ENCODE measurements at regions not wholly inside any gene's neighbourhood (a gene's known extent, or its start where the extent isn't known, plus 50 kb on each side); places are given as distances from the start of the nearest gene placed in this dataset.

- ChIA-PET RAD21 (ENCODE audit: unreplicated experiment) (no interaction called here), CTCF (interaction anchor here (0.6 kb wide), 1 partner anchor 46 kb away, joined by 4 read pairs; no protein-coding TSS in a partner anchor), SMC1A (ENCODE audit: uncharacterized antibody, unreplicated experiment) (no interaction called here), POLR2A (no interaction called here)
- no TSS peak for BruUV-seq (replicated peaks)
- no peaks in the 10 kb centered on the region for H4K20me1 ChIP-seq (ENCODE audit: control insufficient read depth, insufficient read depth)
- TF ChIP-seq NFIC (IDR thresholded peaks at IDR 0.05; ENCODE audit: low read depth, low read length) (no peak), ETV6 (conservative IDR thresholded peaks at IDR 0.05 in 1 of 2, IDR thresholded peaks at IDR 0.05 in 1 of 2; ENCODE audit: borderline replicate concordance in 1 of 2, low read depth in 1 of 2) (no peak)
- no peak overlapping the region for H2AFZ ChIP-seq (ENCODE audit: control insufficient read depth, low read depth, low read length)
- no peak overlapping the region for H3K9ac ChIP-seq (ENCODE audit: control insufficient read depth, insufficient read depth, low read length)
- no peak overlapping the region for H3K4me2 ChIP-seq (ENCODE audit: control insufficient read depth, insufficient read depth)
- DNase-seq (ENCODE audit: low read depth, low spot score) (no peak), ATAC-seq (no peak), FAIRE-seq (no peak)
- no peaks in the 10 kb centered on the region for H3K4me1 ChIP-seq (ENCODE audit: control insufficient read depth, insufficient read depth, low read length)
- H3K9me3 ChIP-seq (replicated peaks; ENCODE audit: control insufficient read depth, insufficient read depth, low read length): no peaks in the 10 kb centered on the region
- H3K4me3 ChIP-seq: no peak overlapping the region
- intact Hi-C loops (cut with micrococcal nuclease; ENCODE audit: unreplicated experiment) (no loop called here), in situ Hi-C loops (cut with MboI) (no loop called here)
- no peaks in the 10 kb centered on the region for H3K79me2 ChIP-seq (ENCODE audit: control insufficient read depth, insufficient read depth, low read length)
- H3K36me3 ChIP-seq (ENCODE audit: control insufficient read depth in 2 of 2, insufficient read depth in 2 of 2, low read length in 1 of 2): no peaks in the 10 kb centered on the region
- no peaks in the 10 kb centered on the region for H3K27me3 ChIP-seq (replicated peaks in 1 of 2; ENCODE audit: control insufficient read depth in 2 of 2, insufficient read depth in 2 of 2, low read length in 1 of 2)
- H3K27ac ChIP-seq (ENCODE audit: control insufficient read depth, insufficient read depth): no peak overlapping the region
- 0% methylated on average over 1 of the region's 1 CpG for WGBS (ENCODE audit: insufficient coverage, insufficient replicate concordance, low lambda C conversion rate, missing lambda C conversion rate)
Measured at GRCh38 chr6:18640754-18641153, 253.6 kb downstream of the RNF144B start.

GRCh38 chr6:18654821-18655220, 267.7 kb downstream of the RNF144B start:
- POLR2A ChIA-PET: no interaction called here
- BruUV-seq (replicated peaks): no TSS peak
- Histone ChIP-seq H3K36me3 (ENCODE audit: control insufficient read depth in 2 of 2, insufficient read depth in 2 of 2, low read length in 1 of 2) (no peaks in the 10 kb centered on the region), H3K4me3 (no peak overlapping the region), H4K20me1 (ENCODE audit: control insufficient read depth, insufficient read depth) (no peaks in the 10 kb centered on the region), H3K27me3 (replicated peaks in 1 of 2; ENCODE audit: control insufficient read depth in 2 of 2, insufficient read depth in 2 of 2, low read length in 1 of 2) (no peaks in the 10 kb centered on the region), H3K4me1 (ENCODE audit: control insufficient read depth, insufficient read depth, low read length) (no peaks in the 10 kb centered on the region), H3K9me3 (replicated peaks; ENCODE audit: control insufficient read depth, insufficient read depth, low read length) (no peaks in the 10 kb centered on the region), H3K4me2 (ENCODE audit: control insufficient read depth, insufficient read depth) (no peak overlapping the region), H3K9ac (ENCODE audit: control insufficient read depth, insufficient read depth, low read length) (no peak overlapping the region), H3K27ac (ENCODE audit: control insufficient read depth, insufficient read depth) (no peak overlapping the region), H2AFZ (ENCODE audit: control insufficient read depth, low read depth, low read length) (no peak overlapping the region), H3K79me2 (ENCODE audit: control insufficient read depth, insufficient read depth, low read length) (no peaks in the 10 kb centered on the region)
- ATAC-seq (no peak), FAIRE-seq (no peak), DNase-seq (ENCODE audit: low read depth, low spot score) (no peak)
- in situ Hi-C loops (cut with MboI) (no loop called here), intact Hi-C loops (cut with micrococcal nuclease; ENCODE audit: unreplicated experiment) (no loop called here)
- SMC1A ChIA-PET (ENCODE audit: uncharacterized antibody, unreplicated experiment): no interaction called here
- CTCF ChIA-PET: no interaction called here
- RAD21 ChIA-PET (ENCODE audit: unreplicated experiment): no interaction called here
- TF ChIP-seq ZZZ3 (IDR thresholded peaks at IDR 0.05; ENCODE audit: control insufficient read depth, insufficient read length, low read depth) (no peak), BRCA1 (IDR thresholded peaks at IDR 0.05; ENCODE audit: low read depth, low read length) (no peak), ZNF24 (IDR thresholded peaks at IDR 0.05) (no peak), STAT1 (conservative IDR thresholded peaks at IDR 0.05) (no peak), SKIL (IDR thresholded peaks at IDR 0.05; ENCODE audit: low read depth, poor library complexity, severe bottlenecking) (no peak), PBX3 (IDR thresholded peaks at IDR 0.05; ENCODE audit: insufficient replicate concordance, low read depth, low read length) (no peak), YY1 (IDR thresholded peaks at IDR 0.05; ENCODE audit: low read depth, low read length) (no peak), TCF3 (IDR thresholded peaks at IDR 0.05; ENCODE audit: borderline replicate concordance, insufficient read depth, low read depth, low read length) (no peak), HDGF (IDR thresholded peaks at IDR 0.05) (no peak), FOXM1 (IDR thresholded peaks at IDR 0.05; ENCODE audit: low read depth, low read length) (no peak), HDAC2 (IDR thresholded peaks at IDR 0.05) (no peak), SMAD1 (IDR thresholded peaks at IDR 0.05; ENCODE audit: low read depth, partially characterized antibody) (no peak), FOS (IDR thresholded peaks at IDR 0.05; ENCODE audit: borderline replicate concordance, extremely low read depth, insufficient read length) (no peak), PKNOX1 (IDR thresholded peaks at IDR 0.05) (no peak)

Data from GM12878 (cell line).